ENCODE measurements at regions not wholly inside any gene's neighbourhood (a gene's known extent, or its start where the extent isn't known, plus 50 kb on each side); places are given as distances from the start of the nearest gene placed in this dataset.

- no peaks in the 10 kb centered on the region for H3K9me3 ChIP-seq (ENCODE audit: control insufficient read depth, insufficient read depth, low read length)
- H3K4me3 ChIP-seq (ENCODE audit: low read length), result no peak overlapping the region
- no peaks in the 10 kb centered on the region for H3K36me3 ChIP-seq (ENCODE audit: control insufficient read depth, insufficient read depth, low read length)
- no peak for DNase-seq (ENCODE audit: low read depth, low spot score)
- H3K27me3 ChIP-seq (ENCODE audit: control insufficient read depth, insufficient read depth, low read length), result no peaks in the 10 kb centered on the region
- H3K27ac ChIP-seq (ENCODE audit: low read length), result no peak overlapping the region
- WGBS (ENCODE audit: insufficient coverage, insufficient read length), result no CpG with 5 or more reads among the region's 5 CpGs
- H3K4me1 ChIP-seq (ENCODE audit: control insufficient read depth, insufficient read depth, low read length), result no peaks in the 10 kb centered on the region
Observed at GRCh38 chr10:117945651-117946050, 101.1 kb downstream of the RAB11FIP2 start.

GRCh38 chr10:117946525-117947070, 100.1 kb downstream of the RAB11FIP2 start:
- Histone ChIP-seq H3K36me3 (ENCODE audit: control insufficient read depth, insufficient read depth, low read length) (no peaks in the 10 kb centered on the region), H3K9me3 (ENCODE audit: control insufficient read depth, insufficient read depth, low read length) (no peaks in the 10 kb centered on the region), H3K4me1 (ENCODE audit: control insufficient read depth, insufficient read depth, low read length) (no peaks in the 10 kb centered on the region), H3K27me3 (ENCODE audit: control insufficient read depth, insufficient read depth, low read length) (no peaks in the 10 kb centered on the region), H3K4me3 (ENCODE audit: low read length) (no peak overlapping the region), H3K27ac (ENCODE audit: low read length) (no peak overlapping the region)
- no peak for DNase-seq (ENCODE audit: low read depth, low spot score)
- WGBS (ENCODE audit: insufficient coverage, insufficient read length), result no CpG with 5 or more reads among the region's 8 CpGs

GRCh38 chr10:117948493-117948892, 98.2 kb downstream of the RAB11FIP2 start:
- no peaks in the 10 kb centered on the region for H3K9me3 ChIP-seq (ENCODE audit: control insufficient read depth, insufficient read depth, low read length)
- H3K36me3 ChIP-seq (ENCODE audit: control insufficient read depth, insufficient read depth, low read length), result no peaks in the 10 kb centered on the region
- H3K27me3 ChIP-seq (ENCODE audit: control insufficient read depth, insufficient read depth, low read length), result no peaks in the 10 kb centered on the region
- no peak overlapping the region for H3K4me3 ChIP-seq (ENCODE audit: low read length)
- no peak overlapping the region for H3K27ac ChIP-seq (ENCODE audit: low read length)
- no peak for DNase-seq (ENCODE audit: low read depth, low spot score)
- H3K4me1 ChIP-seq (ENCODE audit: control insufficient read depth, insufficient read depth, low read length), result no peaks in the 10 kb centered on the region
- no CpG with 5 or more reads among the region's 3 CpGs for WGBS (ENCODE audit: insufficient coverage, insufficient read length)

- Histone ChIP-seq H3K9me3 (ENCODE audit: control insufficient read depth, insufficient read depth, low read length) (no peaks in the 10 kb centered on the region), H3K27ac (ENCODE audit: low read length) (no peak overlapping the region), H3K4me1 (ENCODE audit: control insufficient read depth, insufficient read depth, low read length) (no peaks in the 10 kb centered on the region), H3K27me3 (ENCODE audit: control insufficient read depth, insufficient read depth, low read length) (no peaks in the 10 kb centered on the region), H3K36me3 (ENCODE audit: control insufficient read depth, insufficient read depth, low read length) (no peaks in the 10 kb centered on the region), H3K4me3 (ENCODE audit: low read length) (no peak overlapping the region)
- WGBS (ENCODE audit: insufficient coverage, insufficient read length), result no CpG with 5 or more reads among the region's 3 CpGs
- DNase-seq (ENCODE audit: low read depth, low spot score), result no peak
Observed at GRCh38 chr10:117950408-117950807, 96.3 kb downstream of the RAB11FIP2 start.
